Medulla oblongata (tissue), 1 donor: ENCODE measurements at regions not wholly inside any gene's neighbourhood (a gene's known extent, or its start where the extent isn't known, plus 50 kb on each side); places are given as distances from the start of the nearest gene placed in this dataset.
"Not testable (repeated sequence)": the region's sequence is repeated elsewhere in the genome, so short reads cannot be mapped to it uniquely, and the experiment has no call there.

Source experiments
- DNase-seq: peaks from one replicate; pipeline ENCODE4 v3.0.0-alpha.2; 2015; ENCODE audit errors: extremely low spot score

- DNase-seq, result no peak
Measured at GRCh38 chr18:1811282-1811681, 760.0 kb downstream of the METTL4 start.

- no peak for DNase-seq
Measured at GRCh38 chr18:1825296-1825695, 746.0 kb downstream of the METTL4 start.

GRCh38 chr18:1840878-1841277 is 730.4 kb downstream of the METTL4 start:
- DNase-seq, result no peak

- DNase-seq, result no peak
Measured at GRCh38 chr18:1846640-1847039, 724.7 kb downstream of the METTL4 start.

- no peak for DNase-seq
Measured at GRCh38 chr18:1848716-1849115, 722.6 kb downstream of the METTL4 start.

GRCh38 chr18:1849386-1849785 is 721.9 kb downstream of the METTL4 start:
- DNase-seq, result no peak

- not testable (repeated sequence) for DNase-seq
Measured at GRCh38 chr18:1857281-1857680, 714.0 kb downstream of the METTL4 start.

GRCh38 chr18:1861473-1861872 is 709.8 kb downstream of the METTL4 start:
- DNase-seq, result no peak

- no peak for DNase-seq
Measured at GRCh38 chr18:1865869-1866268, 705.4 kb downstream of the METTL4 start.

- no peak for DNase-seq
Measured at GRCh38 chr18:1872274-1872673, 699.0 kb downstream of the METTL4 start.

- no peak for DNase-seq
Measured at GRCh38 chr18:1875219-1875618, 696.1 kb downstream of the METTL4 start.

GRCh38 chr18:1884623-1885022 is 686.7 kb downstream of the METTL4 start:
- DNase-seq, result no peak

- DNase-seq, result no peak
Measured at GRCh38 chr18:1891641-1892040, 679.7 kb downstream of the METTL4 start.

- no peak for DNase-seq
Measured at GRCh38 chr18:1892191-1892590, 679.1 kb downstream of the METTL4 start.

- DNase-seq, result no peak
Measured at GRCh38 chr18:1895456-1896185, 675.7 kb downstream of the METTL4 start.

GRCh38 chr18:1906421-1906820 is 664.9 kb downstream of the METTL4 start:
- no peak for DNase-seq

GRCh38 chr18:1907470-1908206 is 663.7 kb downstream of the METTL4 start:
- no peak for DNase-seq

- DNase-seq, result no peak
Measured at GRCh38 chr18:1914489-1914888, 656.8 kb downstream of the METTL4 start.

- DNase-seq, result no peak
Measured at GRCh38 chr18:1916869-1917523, 654.3 kb downstream of the METTL4 start.

- DNase-seq, result no peak
Measured at GRCh38 chr18:1917569-1917968, 653.7 kb downstream of the METTL4 start.

GRCh38 chr18:1922066-1922465 is 649.2 kb downstream of the METTL4 start:
- DNase-seq, result no peak

GRCh38 chr18:1928711-1929110 is 642.6 kb downstream of the METTL4 start:
- DNase-seq, result no peak

GRCh38 chr18:1929720-1930119 is 641.6 kb downstream of the METTL4 start:
- DNase-seq, result no peak
